HL-60/S4 treated with retinoic acid at 250 ng/mL for 4 days and 3 days (cell line): ENCODE measurements at regions not wholly inside any gene's neighbourhood (a gene's known extent, or its start where the extent isn't known, plus 50 kb on each side); places are given as distances from the start of the nearest gene placed in this dataset.
"Not testable (repeated sequence)": the region's sequence is repeated elsewhere in the genome, so short reads cannot be mapped to it uniquely, and the experiment has no call there.

Experiments used
- in situ Hi-C: fragments of 300-500 bp; cut with MboI; formaldehyde crosslinking; loops from 2 replicates; pipeline ENCODE4 v1.7.0; 2022; ENCODE audit warnings: low sequenced_read_pairs

DNA sequence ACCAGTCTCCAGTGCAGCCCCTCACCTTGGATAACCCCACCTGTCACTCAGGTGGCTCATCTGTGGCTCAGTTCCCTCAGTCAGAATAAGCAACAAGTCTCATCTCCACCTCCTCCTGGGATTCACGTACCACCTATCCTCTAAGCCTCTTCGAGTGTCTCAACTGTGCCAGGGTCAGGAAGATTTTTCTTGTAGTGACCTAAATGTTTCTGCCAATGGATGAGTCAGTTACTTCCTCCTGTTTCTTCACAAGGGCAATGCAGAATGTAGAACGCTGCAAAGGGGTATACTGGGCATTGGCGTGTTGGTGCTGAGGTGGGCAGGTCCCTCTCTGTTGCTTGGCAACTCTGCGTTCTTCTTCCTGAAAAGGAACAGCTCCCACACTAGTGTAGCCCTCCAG, 213.3 kb upstream of the CXCR4 start:
- in situ Hi-C loops, result no loop called here

DNA sequence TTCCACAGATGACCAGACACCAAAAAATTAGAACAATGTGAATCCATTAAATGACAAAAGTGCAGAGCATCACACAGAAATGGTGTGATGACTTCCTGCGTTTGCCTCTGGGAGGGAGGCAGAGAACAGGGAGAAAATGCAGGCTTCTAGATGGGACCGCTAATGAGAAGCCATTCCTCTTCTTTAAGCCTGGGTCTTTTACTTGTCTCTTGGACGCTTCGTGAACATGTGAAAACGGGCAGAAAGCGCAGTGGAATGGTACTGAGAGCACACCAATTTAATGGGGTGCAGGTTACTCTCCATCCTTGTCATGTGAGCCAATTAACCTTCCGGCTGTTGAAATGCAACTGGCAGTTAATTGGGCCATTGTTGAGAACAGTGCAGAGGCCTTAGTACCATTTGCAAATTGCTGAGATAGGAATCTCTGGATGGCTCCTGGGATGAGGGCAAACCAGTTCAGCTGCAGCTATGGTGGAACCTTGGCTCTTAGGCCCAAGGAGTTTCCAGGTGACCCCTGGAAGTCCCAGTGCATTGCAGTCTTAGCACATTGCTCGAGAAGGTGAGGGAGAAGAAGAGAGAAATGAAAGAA, 210.4 kb upstream of the CXCR4 start:
- in situ Hi-C loops, result no loop called here

DNA sequence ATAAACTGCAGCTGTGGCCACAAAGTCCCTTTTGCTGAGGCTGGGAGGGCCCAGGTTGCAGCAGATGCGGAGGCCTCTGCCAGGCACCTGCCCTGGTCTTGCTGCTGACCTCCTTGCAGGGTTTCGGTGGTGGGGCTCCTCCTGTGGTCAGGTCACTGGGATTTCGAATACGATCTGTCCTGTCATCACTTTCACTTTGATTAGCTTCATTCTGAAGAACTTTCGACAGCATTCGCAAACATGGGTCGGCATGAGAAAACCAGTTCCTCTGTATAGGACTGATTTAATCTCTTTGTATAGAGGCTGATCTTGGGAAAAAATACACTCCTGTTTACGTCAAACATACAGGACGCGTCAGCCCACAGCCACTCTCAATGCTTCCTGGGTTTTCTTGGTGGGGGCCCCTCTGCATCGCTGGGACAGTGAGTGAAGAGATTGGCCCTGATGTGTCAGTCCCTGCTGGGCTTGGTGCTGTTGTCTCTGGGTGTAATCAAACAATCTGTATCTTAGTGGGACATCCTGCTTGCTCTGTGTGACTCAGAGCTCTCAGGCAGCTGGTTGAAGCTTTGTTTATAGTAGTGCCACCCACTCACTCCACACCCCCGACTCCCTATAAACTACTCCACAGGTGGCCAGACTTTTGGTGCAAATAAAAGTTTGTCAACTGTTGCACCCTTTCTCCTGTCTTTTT, 209.4 kb upstream of the CXCR4 start:
- in situ Hi-C loops, result no loop called here

DNA sequence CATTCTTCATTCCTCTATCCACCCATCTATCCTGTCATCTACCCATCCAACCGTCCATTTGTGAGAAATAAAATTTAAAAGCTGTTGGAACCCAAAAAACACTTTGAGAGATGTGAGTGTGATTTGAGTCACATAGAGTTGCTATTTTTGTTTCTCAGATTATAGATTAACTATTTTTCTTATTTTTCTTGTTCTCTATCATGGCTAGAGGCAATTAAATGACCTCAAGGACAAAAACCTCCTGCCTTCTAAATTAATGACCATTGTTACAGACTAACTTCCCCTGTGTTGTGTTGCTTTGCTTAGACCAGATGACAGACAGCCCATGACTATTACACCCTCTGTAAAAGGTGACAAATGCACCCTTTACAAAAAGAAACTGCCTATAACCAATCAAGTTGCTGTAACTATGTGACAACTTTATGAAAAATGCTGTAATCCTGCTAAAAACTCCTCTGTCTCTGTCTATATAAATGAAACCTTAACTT, 207.9 kb upstream of the CXCR4 start:
- in situ Hi-C loops, result no loop called here

DNA sequence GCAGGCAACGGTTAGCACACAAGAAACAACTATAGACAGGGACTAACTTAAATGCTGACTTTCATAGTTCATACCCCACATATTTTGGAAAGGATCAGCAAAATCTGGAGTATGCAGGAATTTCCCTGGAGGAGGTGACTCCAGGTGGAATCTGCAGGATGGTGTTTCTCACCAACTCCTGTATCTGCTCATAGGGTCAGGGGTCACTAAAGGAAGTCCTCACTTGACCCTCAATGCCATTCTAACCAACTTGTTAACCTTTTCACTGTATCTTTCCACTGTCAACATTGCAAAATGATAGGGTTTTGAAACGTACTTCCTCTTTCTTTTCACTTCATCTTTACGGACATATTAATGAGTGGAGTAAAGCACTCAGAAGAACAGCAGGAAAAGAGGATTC, 207.0 kb upstream of the CXCR4 start:
- in situ Hi-C loops, result no loop called here

GRCh38 chr2:136323935-136324334, 206.0 kb upstream of the CXCR4 start:
- in situ Hi-C loops, result no loop called here

DNA sequence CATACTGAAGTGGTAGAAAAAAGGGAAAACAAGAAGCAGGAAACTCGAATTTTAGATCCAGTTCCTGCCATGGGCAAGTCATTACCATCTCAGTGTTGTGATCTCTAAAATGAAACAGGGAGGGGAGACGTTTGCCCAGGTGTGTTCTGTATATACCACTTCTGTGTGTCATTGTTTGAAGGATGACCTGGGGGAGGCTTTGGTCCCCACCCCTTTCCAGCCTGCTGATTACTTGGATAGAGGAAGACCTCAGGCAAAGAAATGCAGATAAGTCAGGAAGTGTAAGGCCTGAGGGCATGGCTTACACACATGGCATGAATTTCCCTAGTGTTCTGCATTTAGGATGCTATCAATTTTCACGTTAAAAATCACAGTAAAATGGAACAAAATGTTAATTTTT, 205.2 kb upstream of the CXCR4 start:
- in situ Hi-C loops, result no loop called here

- in situ Hi-C loops, result no loop called here
Measured at GRCh38 chr2:136322428-136322827, 204.5 kb upstream of the CXCR4 start.

DNA sequence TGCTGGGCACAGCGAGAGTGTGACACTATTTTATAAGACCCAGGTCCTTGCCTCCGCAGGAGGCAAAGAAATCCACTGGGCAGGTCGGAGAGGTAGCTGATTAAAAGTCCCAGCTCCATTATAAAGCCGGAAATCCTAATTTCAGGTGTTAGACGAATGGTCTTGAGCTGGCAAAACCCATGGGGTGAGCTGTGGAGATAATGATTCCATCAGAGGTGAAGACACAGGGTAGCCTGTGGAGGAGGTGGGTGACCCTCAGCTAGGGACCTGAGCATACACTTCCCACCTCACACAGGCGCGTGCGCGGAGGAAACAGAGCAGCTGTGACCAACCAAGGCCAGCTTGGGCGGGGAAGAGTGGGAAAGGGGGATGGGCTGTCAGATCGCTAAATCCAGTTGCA, 201.7 kb upstream of the CXCR4 start:
- in situ Hi-C loops, result no loop called here

GRCh38 chr2:136319237-136319636, 201.3 kb upstream of the CXCR4 start:
- in situ Hi-C loops, result no loop called here

GRCh38 chr2:136314240-136314639, 196.3 kb upstream of the CXCR4 start:
- in situ Hi-C loops, result no loop called here

DNA sequence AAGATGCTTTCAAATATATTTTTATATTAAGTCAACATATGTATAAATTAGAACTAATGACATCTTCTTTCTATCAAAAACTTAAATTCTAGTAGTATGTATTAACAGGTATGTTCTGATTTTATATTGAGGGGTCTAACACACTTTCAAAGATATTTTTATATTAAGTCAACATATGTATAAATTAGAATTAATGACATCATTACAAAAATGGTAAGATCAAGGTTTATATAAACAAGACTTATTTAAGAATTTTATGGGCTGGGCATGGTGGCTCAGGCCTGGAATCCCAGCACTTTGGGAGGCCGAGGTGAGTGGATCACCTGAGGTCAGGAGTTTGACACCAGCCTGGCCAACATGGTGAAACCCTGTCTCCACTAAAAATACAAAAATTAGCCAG, 194.6 kb upstream of the CXCR4 start:
- in situ Hi-C loops, result not testable (repeated sequence)

GRCh38 chr2:136310797-136311603, 193.1 kb upstream of the CXCR4 start:
- in situ Hi-C loops, result no loop called here

- in situ Hi-C loops, result no loop called here
Measured at GRCh38 chr2:136310005-136310495, 192.1 kb upstream of the CXCR4 start.

- in situ Hi-C loops, result no loop called here
Measured at GRCh38 chr2:136308611-136309010, 190.7 kb upstream of the CXCR4 start.

GRCh38 chr2:136306836-136307235, 188.9 kb upstream of the CXCR4 start:
- in situ Hi-C loops, result no loop called here

DNA sequence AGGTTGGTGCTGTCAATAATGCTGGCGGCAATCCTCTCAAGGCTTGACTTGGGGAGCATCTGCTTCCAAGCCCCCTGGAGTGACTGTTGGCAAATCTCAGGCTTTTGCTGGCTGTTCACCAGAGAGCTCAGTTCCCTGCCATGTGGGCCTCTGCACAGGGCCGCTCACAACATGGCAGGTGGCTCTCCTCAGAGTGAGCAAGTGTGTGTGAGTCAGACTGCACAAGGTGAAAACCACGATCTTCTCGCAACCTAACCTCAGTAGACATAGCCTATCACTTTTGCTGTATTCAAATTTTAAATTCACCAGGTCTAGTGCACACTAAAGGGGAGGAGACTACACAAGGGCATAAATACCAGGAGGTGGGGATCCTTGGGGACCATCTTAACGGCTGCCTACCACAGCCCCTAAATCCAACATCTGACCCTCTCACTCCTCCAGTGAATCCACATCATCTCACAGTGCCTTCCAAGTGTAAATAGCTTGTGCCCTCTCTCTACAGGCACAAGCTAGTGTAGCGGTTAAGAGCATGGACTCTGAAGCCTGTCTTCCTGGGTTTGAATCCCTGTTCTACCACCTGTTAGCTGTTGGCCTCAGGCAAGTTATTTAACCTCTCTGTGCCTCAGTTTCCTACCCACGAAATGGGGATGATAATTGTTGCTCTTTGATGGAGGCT, 187.7 kb upstream of the CXCR4 start:
- in situ Hi-C loops, result no loop called here

GRCh38 chr2:136301006-136301405, 183.1 kb upstream of the CXCR4 start:
- in situ Hi-C loops, result no loop called here

DNA sequence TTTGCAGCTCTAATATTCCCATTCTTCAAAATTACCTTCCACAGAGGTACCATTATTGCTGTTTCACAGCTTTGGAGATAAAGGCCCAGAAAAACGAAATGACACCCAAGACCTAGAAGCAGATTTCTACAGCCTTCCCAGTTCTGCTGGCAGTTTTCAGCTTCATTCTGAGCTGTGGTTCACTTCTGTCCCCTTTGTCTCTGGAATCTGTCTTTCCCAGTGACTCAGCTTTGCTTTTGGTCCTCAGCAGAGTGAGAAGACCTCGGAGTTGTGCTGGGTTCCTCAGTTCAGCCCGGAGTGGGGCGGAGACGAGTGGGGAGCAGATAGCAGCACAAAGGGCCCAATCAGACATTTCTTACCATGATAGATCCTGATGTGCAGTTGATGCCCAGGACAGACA, 180.7 kb upstream of the CXCR4 start:
- in situ Hi-C loops, result no loop called here

- in situ Hi-C loops, result no loop called here
Measured at GRCh38 chr2:136297994-136298393, 180.0 kb upstream of the CXCR4 start.

DNA sequence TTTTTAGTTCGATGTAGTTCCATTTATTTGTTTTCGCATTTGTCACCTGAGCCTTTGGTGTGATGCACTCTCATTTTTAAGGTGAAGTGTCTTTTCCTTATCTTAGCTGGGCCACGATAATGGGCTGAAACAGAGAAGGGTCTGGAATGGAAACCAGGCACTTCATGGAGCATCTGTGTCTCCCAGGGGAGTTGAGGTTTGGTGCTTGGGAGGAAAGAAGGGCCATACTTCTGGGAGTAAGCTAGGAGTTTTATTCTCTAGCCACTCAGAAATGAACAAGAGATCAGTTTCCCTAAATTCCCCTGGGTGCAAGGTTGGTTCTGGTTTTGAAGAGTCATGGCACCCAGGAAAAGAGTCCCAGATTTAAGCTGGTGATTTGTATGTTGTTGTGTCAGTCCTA, 179.4 kb upstream of the CXCR4 start:
- in situ Hi-C loops, result no loop called here
